ENCODE measurements at regions not wholly inside any gene's neighbourhood (a gene's known extent, or its start where the extent isn't known, plus 50 kb on each side); places are given as distances from the start of the nearest gene placed in this dataset.

GRCh38 chr11:15750535-15751308, 605.6 kb downstream of the SOX6 start:
- Histone ChIP-seq H3K9me3 (ENCODE audit: control insufficient read depth, insufficient read depth, low read length) (peaks cover 6% of the 10 kb centered on the region; the same call in 1 of the 2 replicates), H3K9ac (ENCODE audit: low read depth, low read length) (no peak overlapping the region), H3K4me1 (ENCODE audit: insufficient read depth, low read length) (no peaks in the 10 kb centered on the region), H3K36me3 (ENCODE audit: insufficient read depth, low read length) (no peaks in the 10 kb centered on the region)

- Histone ChIP-seq H3K9me3 (ENCODE audit: control insufficient read depth, insufficient read depth, low read length) (peaks cover 6% of the 10 kb centered on the region; the same call in 1 of the 2 replicates), H3K4me1 (ENCODE audit: insufficient read depth, low read length) (no peaks in the 10 kb centered on the region), H3K9ac (ENCODE audit: low read depth, low read length) (no peak overlapping the region), H3K36me3 (ENCODE audit: insufficient read depth, low read length) (no peaks in the 10 kb centered on the region)
These were observed 602.1 kb downstream of the SOX6 start for GRCh38 chr11:15754221-15754620.

GRCh38 chr11:15757048-15757698, 599.2 kb downstream of the SOX6 start:
- Histone ChIP-seq H3K9ac (ENCODE audit: low read depth, low read length) (no peak overlapping the region), H3K4me1 (ENCODE audit: insufficient read depth, low read length) (no peaks in the 10 kb centered on the region)

GRCh38 chr11:15758857-15759465, 597.4 kb downstream of the SOX6 start:
- no peaks in the 10 kb centered on the region for H3K4me1 ChIP-seq (ENCODE audit: insufficient read depth, low read length)
- H3K9me3 ChIP-seq (ENCODE audit: control insufficient read depth, insufficient read depth, low read length) = peaks cover 6% of the 10 kb centered on the region; the same call in 1 of the 2 replicates
- no peaks in the 10 kb centered on the region for H3K36me3 ChIP-seq (ENCODE audit: insufficient read depth, low read length)
- no peak overlapping the region for H3K9ac ChIP-seq (ENCODE audit: low read depth, low read length)

More at GRCh38 chr11:15757048-15757698, 599.2 kb downstream of the SOX6 start:
- Histone ChIP-seq H3K9me3 (ENCODE audit: control insufficient read depth, insufficient read depth, low read length) (peaks cover 6% of the 10 kb centered on the region; the same call in 1 of the 2 replicates), H3K36me3 (ENCODE audit: insufficient read depth, low read length) (no peaks in the 10 kb centered on the region)

GRCh38 chr11:15761235-15761634, 595.1 kb downstream of the SOX6 start:
- no peak overlapping the region for H3K9ac ChIP-seq (ENCODE audit: low read depth, low read length)
- H3K4me1 ChIP-seq (ENCODE audit: insufficient read depth, low read length) = no peaks in the 10 kb centered on the region
- no peaks in the 10 kb centered on the region for H3K9me3 ChIP-seq (ENCODE audit: control insufficient read depth, insufficient read depth, low read length)
- no peaks in the 10 kb centered on the region for H3K36me3 ChIP-seq (ENCODE audit: insufficient read depth, low read length)

GRCh38 chr11:15764326-15764725, 592.0 kb downstream of the SOX6 start:
- Histone ChIP-seq H3K36me3 (ENCODE audit: insufficient read depth, low read length) (no peaks in the 10 kb centered on the region), H3K9ac (ENCODE audit: low read depth, low read length) (no peak overlapping the region), H3K9me3 (ENCODE audit: control insufficient read depth, insufficient read depth, low read length) (peaks cover 2% of the 10 kb centered on the region; the same call in 1 of the 2 replicates), H3K4me1 (ENCODE audit: insufficient read depth, low read length) (no peaks in the 10 kb centered on the region)

GRCh38 chr11:15764948-15765347, 591.4 kb downstream of the SOX6 start:
- peaks cover 2% of the 10 kb centered on the region; the same call in 1 of the 2 replicates for H3K9me3 ChIP-seq (ENCODE audit: control insufficient read depth, insufficient read depth, low read length)
- no peaks in the 10 kb centered on the region for H3K36me3 ChIP-seq (ENCODE audit: insufficient read depth, low read length)
- H3K9ac ChIP-seq (ENCODE audit: low read depth, low read length) = no peak overlapping the region
- no peaks in the 10 kb centered on the region for H3K4me1 ChIP-seq (ENCODE audit: insufficient read depth, low read length)

- Histone ChIP-seq H3K4me1 (ENCODE audit: insufficient read depth, low read length) (no peaks in the 10 kb centered on the region), H3K9ac (ENCODE audit: low read depth, low read length) (no peak overlapping the region), H3K9me3 (ENCODE audit: control insufficient read depth, insufficient read depth, low read length) (peaks cover 2% of the 10 kb centered on the region; the same call in 1 of the 2 replicates), H3K36me3 (ENCODE audit: insufficient read depth, low read length) (no peaks in the 10 kb centered on the region)
These were observed 590.8 kb downstream of the SOX6 start for GRCh38 chr11:15765530-15765929.

GRCh38 chr11:15768321-15768720, 588.0 kb downstream of the SOX6 start:
- Histone ChIP-seq H3K4me1 (ENCODE audit: insufficient read depth, low read length) (no peaks in the 10 kb centered on the region), H3K36me3 (ENCODE audit: insufficient read depth, low read length) (no peaks in the 10 kb centered on the region), H3K9me3 (ENCODE audit: control insufficient read depth, insufficient read depth, low read length) (peaks cover 2% of the 10 kb centered on the region; the same call in 1 of the 2 replicates), H3K9ac (ENCODE audit: low read depth, low read length) (no peak overlapping the region)

GRCh38 chr11:15769203-15769602, 587.1 kb downstream of the SOX6 start:
- no peak overlapping the region for H3K9ac ChIP-seq (ENCODE audit: low read depth, low read length)
- H3K4me1 ChIP-seq (ENCODE audit: insufficient read depth, low read length) = no peaks in the 10 kb centered on the region
- H3K36me3 ChIP-seq (ENCODE audit: insufficient read depth, low read length) = no peaks in the 10 kb centered on the region
- H3K9me3 ChIP-seq (ENCODE audit: control insufficient read depth, insufficient read depth, low read length) = peaks cover 2% of the 10 kb centered on the region; the same call in 1 of the 2 replicates

GRCh38 chr11:15770798-15771414, 585.4 kb downstream of the SOX6 start:
- Histone ChIP-seq H3K9ac (ENCODE audit: low read depth, low read length) (no peak overlapping the region), H3K9me3 (ENCODE audit: control insufficient read depth, insufficient read depth, low read length) (peaks cover 2% of the 10 kb centered on the region; the same call in 1 of the 2 replicates), H3K4me1 (ENCODE audit: insufficient read depth, low read length) (no peaks in the 10 kb centered on the region), H3K36me3 (ENCODE audit: insufficient read depth, low read length) (no peaks in the 10 kb centered on the region)

- Histone ChIP-seq H3K36me3 (ENCODE audit: insufficient read depth, low read length) (no peaks in the 10 kb centered on the region), H3K9me3 (ENCODE audit: control insufficient read depth, insufficient read depth, low read length) (peaks cover under 1% of the 10 kb centered on the region; the same call in 1 of the 2 replicates), H3K9ac (ENCODE audit: low read depth, low read length) (no peak overlapping the region), H3K4me1 (ENCODE audit: insufficient read depth, low read length) (no peaks in the 10 kb centered on the region)
These were observed 583.8 kb downstream of the SOX6 start for GRCh38 chr11:15772547-15772946.

GRCh38 chr11:15772981-15773380, 583.4 kb downstream of the SOX6 start:
- H3K9ac ChIP-seq (ENCODE audit: low read depth, low read length) = no peak overlapping the region
- H3K36me3 ChIP-seq (ENCODE audit: insufficient read depth, low read length) = no peaks in the 10 kb centered on the region
- H3K4me1 ChIP-seq (ENCODE audit: insufficient read depth, low read length) = no peaks in the 10 kb centered on the region
- H3K9me3 ChIP-seq (ENCODE audit: control insufficient read depth, insufficient read depth, low read length) = no peaks in the 10 kb centered on the region
